ENCODE measurements at regions not wholly inside any gene's neighbourhood (a gene's known extent, or its start where the extent isn't known, plus 50 kb on each side); places are given as distances from the start of the nearest gene placed in this dataset.
"Not testable (repeated sequence)": the region's sequence is repeated elsewhere in the genome, so short reads cannot be mapped to it uniquely, and the experiment has no call there.

DNA sequence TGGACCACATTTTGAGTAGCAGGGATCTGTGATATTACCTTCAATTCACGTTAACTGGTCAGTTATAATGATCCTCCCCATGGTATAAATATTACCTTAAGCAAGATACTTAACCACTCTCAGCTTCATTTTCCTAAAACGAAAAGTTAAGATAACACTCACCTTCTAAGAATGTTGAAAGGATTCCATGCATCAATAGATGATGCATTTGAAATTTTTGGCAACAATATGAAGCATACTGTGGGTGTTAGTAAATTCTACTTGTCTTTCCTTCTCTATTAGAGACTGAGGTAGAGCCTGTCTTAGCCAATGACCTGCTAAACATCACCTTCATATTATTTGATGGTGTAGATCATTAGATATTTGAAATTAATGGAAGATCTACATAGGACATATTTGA is 331.7 kb upstream of the TMC3 start:
- TF ChIP-seq, protein P1, sequence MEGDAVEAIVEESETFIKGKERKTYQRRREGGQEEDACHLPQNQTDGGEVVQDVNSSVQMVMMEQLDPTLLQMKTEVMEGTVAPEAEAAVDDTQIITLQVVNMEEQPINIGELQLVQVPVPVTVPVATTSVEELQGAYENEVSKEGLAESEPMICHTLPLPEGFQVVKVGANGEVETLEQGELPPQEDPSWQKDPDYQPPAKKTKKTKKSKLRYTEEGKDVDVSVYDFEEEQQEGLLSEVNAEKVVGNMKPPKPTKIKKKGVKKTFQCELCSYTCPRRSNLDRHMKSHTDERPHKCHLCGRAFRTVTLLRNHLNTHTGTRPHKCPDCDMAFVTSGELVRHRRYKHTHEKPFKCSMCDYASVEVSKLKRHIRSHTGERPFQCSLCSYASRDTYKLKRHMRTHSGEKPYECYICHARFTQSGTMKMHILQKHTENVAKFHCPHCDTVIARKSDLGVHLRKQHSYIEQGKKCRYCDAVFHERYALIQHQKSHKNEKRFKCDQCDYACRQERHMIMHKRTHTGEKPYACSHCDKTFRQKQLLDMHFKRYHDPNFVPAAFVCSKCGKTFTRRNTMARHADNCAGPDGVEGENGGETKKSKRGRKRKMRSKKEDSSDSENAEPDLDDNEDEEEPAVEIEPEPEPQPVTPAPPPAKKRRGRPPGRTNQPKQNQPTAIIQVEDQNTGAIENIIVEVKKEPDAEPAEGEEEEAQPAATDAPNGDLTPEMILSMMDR (conservative IDR thresholded peaks at IDR 0.05): not testable (repeated sequence)
- not testable (repeated sequence) for TF ChIP-seq ZFX (IDR thresholded peaks at IDR 0.05)

All from C4-2B (cell line).